Right renal cortex interstitium (tissue), 3 donors: ENCODE measurements at regions not wholly inside any gene's neighbourhood (a gene's known extent, or its start where the extent isn't known, plus 50 kb on each side); places are given as distances from the start of the nearest gene placed in this dataset.
"Not testable (repeated sequence)": the region's sequence is repeated elsewhere in the genome, so short reads cannot be mapped to it uniquely, and the experiment has no call there.

ENCODE experiments used
- DNase-seq, 3 donors: peaks; one replicate each; pipeline ENCODE4 v3.0.0-alpha.2; 2013; ENCODE audit warnings: low read depth in 3 of 3, low spot score in 2 of 3

GRCh38 chr5:103389846-103390245, 131.3 kb downstream of the MACIR start:
- DNase-seq = no peak

- no peak for DNase-seq
These were observed 130.8 kb downstream of the MACIR start for GRCh38 chr5:103389357-103389756.

- no peak for DNase-seq
These were observed 127.2 kb downstream of the MACIR start for GRCh38 chr5:103385722-103386121.

- DNase-seq = not testable (repeated sequence)
These were observed 119.1 kb downstream of the MACIR start for GRCh38 chr5:103377638-103378037.

- no peak for DNase-seq
These were observed 117.5 kb downstream of the MACIR start for GRCh38 chr5:103375863-103376591.

- no peak for DNase-seq
These were observed 116.8 kb downstream of the MACIR start for GRCh38 chr5:103375350-103375749.

GRCh38 chr5:103374473-103374963, 116.0 kb downstream of the MACIR start:
- DNase-seq = no peak

GRCh38 chr5:103373597-103374472, 115.3 kb downstream of the MACIR start:
- DNase-seq = no peak

- no peak for DNase-seq
These were observed 112.6 kb downstream of the MACIR start for GRCh38 chr5:103371046-103371607.

- no peak for DNase-seq
These were observed 110.9 kb downstream of the MACIR start for GRCh38 chr5:103369125-103370120.

- DNase-seq = no peak
These were observed 109.1 kb downstream of the MACIR start for GRCh38 chr5:103367702-103368101.

GRCh38 chr5:103366918-103367549, 108.5 kb downstream of the MACIR start:
- DNase-seq = no peak

- DNase-seq = no peak
These were observed 105.5 kb downstream of the MACIR start for GRCh38 chr5:103364074-103364473.

- no peak for DNase-seq
These were observed 103.6 kb downstream of the MACIR start for GRCh38 chr5:103362211-103362610.

GRCh38 chr5:103360475-103360874, 101.9 kb downstream of the MACIR start:
- no peak for DNase-seq

GRCh38 chr5:103358305-103358995, 99.9 kb downstream of the MACIR start:
- no peak for DNase-seq

GRCh38 chr5:103357636-103358035, 99.1 kb downstream of the MACIR start:
- no peak for DNase-seq

- no peak for DNase-seq
These were observed 98.0 kb downstream of the MACIR start for GRCh38 chr5:103356350-103357091.
